ENCODE measurements at regions not wholly inside any gene's neighbourhood (a gene's known extent, or its start where the extent isn't known, plus 50 kb on each side); places are given as distances from the start of the nearest gene placed in this dataset.

- no peaks in the 10 kb centered on the region for H3K27me3 ChIP-seq (ENCODE audit: control insufficient read depth in 2 of 2, insufficient read depth in 2 of 2, low read length in 2 of 2)
- TF ChIP-seq CTCF (IDR thresholded peaks at IDR 0.05), result no peak
- Mint-ChIP-seq H3K9me3 (peaks cover 0 to 9% (median 0%) of the 10 kb centered on the region in 7 donors), H3K4me1 (no peaks in the 10 kb centered on the region), H3K27ac (no peak overlapping the region), H3K4me3 (no peak overlapping the region), H3K36me3 (no peaks in the 10 kb centered on the region), H3K27me3 (ENCODE audit: low read depth in 3 of 3) (no peaks in the 10 kb centered on the region)
- DNase-seq, result no peak
- no peak overlapping the region for H3K4me2 ChIP-seq (replicated peaks; ENCODE audit: extremely low read depth, low read length, poor library complexity, severe bottlenecking)
- WGBS (ENCODE audit: insufficient coverage), result no CpG with 5 or more reads among the region's 2 CpGs
- H3K4me1 ChIP-seq (ENCODE audit: control insufficient read depth in 1 of 2, insufficient read depth in 2 of 2, low read length in 2 of 2), result no peaks in the 10 kb centered on the region
- no peak overlapping the region for H3K27ac ChIP-seq (ENCODE audit: low read depth in 1 of 2, low read length in 2 of 2)
- H3K9ac ChIP-seq (ENCODE audit: insufficient read depth, low read length, poor library complexity, severe bottlenecking), result no peak overlapping the region
- no peak overlapping the region for H3K4me3 ChIP-seq (replicated peaks in 1 of 3; ENCODE audit: low read depth in 2 of 3, low read length in 3 of 3)
- no peaks in the 10 kb centered on the region for H4K20me1 ChIP-seq (ENCODE audit: insufficient read depth, low read length)
- no peaks in the 10 kb centered on the region for H3K79me2 ChIP-seq (ENCODE audit: insufficient read depth, low read length)
- H3K9me3 ChIP-seq (replicated peaks in 1 of 2; ENCODE audit: control insufficient read depth in 1 of 2, insufficient read depth in 1 of 2, low read length in 2 of 2), result peaks cover 0 to 5% of the 10 kb centered on the region in 2 donors
- intact Hi-C loops (cut with micrococcal nuclease), result no loop called here
- H3K36me3 ChIP-seq (replicated peaks in 1 of 2; ENCODE audit: control insufficient read depth in 1 of 2, insufficient read depth in 2 of 2, low read length in 2 of 2), result no peaks in the 10 kb centered on the region
- no peak overlapping the region for H2AFZ ChIP-seq (ENCODE audit: insufficient read depth, low read depth, low read length, poor library complexity, severe bottlenecking)
Observed at GRCh38 chr5:123882965-123883345, 371.0 kb downstream of the CSNK1G3 start.

GRCh38 chr5:123882319-123882964, 370.5 kb downstream of the CSNK1G3 start:
- intact Hi-C loops (cut with micrococcal nuclease), result no loop called here
- no peak for DNase-seq
- TF ChIP-seq CTCF (IDR thresholded peaks at IDR 0.05), result no peak
- Mint-ChIP-seq H3K36me3 (no peaks in the 10 kb centered on the region), H3K9me3 (peaks cover 0 to 9% (median 0%) of the 10 kb centered on the region in 7 donors), H3K27ac (no peak overlapping the region), H3K4me1 (no peaks in the 10 kb centered on the region), H3K27me3 (ENCODE audit: low read depth in 3 of 3) (no peaks in the 10 kb centered on the region), H3K4me3 (no peak overlapping the region)
- Histone ChIP-seq H3K9me3 (replicated peaks in 1 of 2; ENCODE audit: control insufficient read depth in 1 of 2, insufficient read depth in 1 of 2, low read length in 2 of 2) (peaks cover 0 to 5% of the 10 kb centered on the region in 2 donors), H3K9ac (ENCODE audit: insufficient read depth, low read length, poor library complexity, severe bottlenecking) (no peak overlapping the region), H3K79me2 (ENCODE audit: insufficient read depth, low read length) (no peaks in the 10 kb centered on the region), H3K36me3 (replicated peaks in 1 of 2; ENCODE audit: control insufficient read depth in 1 of 2, insufficient read depth in 2 of 2, low read length in 2 of 2) (no peaks in the 10 kb centered on the region), H3K4me3 (replicated peaks in 1 of 3; ENCODE audit: low read depth in 2 of 3, low read length in 3 of 3) (no peak overlapping the region), H4K20me1 (ENCODE audit: insufficient read depth, low read length) (no peaks in the 10 kb centered on the region), H3K27ac (ENCODE audit: low read depth in 1 of 2, low read length in 2 of 2) (no peak overlapping the region), H3K4me2 (replicated peaks; ENCODE audit: extremely low read depth, low read length, poor library complexity, severe bottlenecking) (no peak overlapping the region), H2AFZ (ENCODE audit: insufficient read depth, low read depth, low read length, poor library complexity, severe bottlenecking) (no peak overlapping the region), H3K4me1 (ENCODE audit: control insufficient read depth in 1 of 2, insufficient read depth in 2 of 2, low read length in 2 of 2) (no peaks in the 10 kb centered on the region), H3K27me3 (ENCODE audit: control insufficient read depth in 2 of 2, insufficient read depth in 2 of 2, low read length in 2 of 2) (no peaks in the 10 kb centered on the region)
- 100% methylated on average over 2 of the region's 5 CpGs for WGBS (ENCODE audit: insufficient coverage)

Data from CD14-positive monocyte (primary cell).